Mesenchymal stem cell (in vitro differentiated cells and primary cell): ENCODE measurements at regions not wholly inside any gene's neighbourhood (a gene's known extent, or its start where the extent isn't known, plus 50 kb on each side); places are given as distances from the start of the nearest gene placed in this dataset.
A peak's percentile ranks its signal among the peaks of the same experiment; 100 is the strongest.

ENCODE experiments used
- DNase-seq: peaks from one replicate; pipeline ENCODE4 v3.0.0-alpha.2; 2013
- H2AFZ ChIP-seq: one replicate; pipeline ENCODE4 v1.6.1; 2013; ENCODE audit warnings: low read depth, mild to moderate bottlenecking, control low read depth, inconsistent platforms, low read length, moderate library complexity
- H2AK5ac ChIP-seq: 2 replicates; pipeline ENCODE4 v1.6.1; 2013; ENCODE audit warnings: low read length, moderate library complexity, mild to moderate bottlenecking, inconsistent platforms; ENCODE audit not compliant: severe bottlenecking
- H2BK120ac ChIP-seq: one replicate; pipeline ENCODE4 v1.6.1; 2013; ENCODE audit warnings: low read depth, mild to moderate bottlenecking, inconsistent platforms, low read length, moderate library complexity
- H2BK12ac ChIP-seq, 2 experiments: one replicate each; pipeline ENCODE4 v1.6.1; 2013; ENCODE audit warnings: inconsistent platforms in 2 of 2, low read length in 2 of 2, mild to moderate bottlenecking in 2 of 2, moderate library complexity in 2 of 2, control low read depth in 1 of 2
- H2BK15ac ChIP-seq: one replicate; pipeline ENCODE4 v1.6.1; 2013; ENCODE audit warnings: mild to moderate bottlenecking, low read depth, inconsistent platforms; ENCODE audit not compliant: poor library complexity, severe bottlenecking
- H2BK5ac ChIP-seq: 2 replicates; pipeline ENCODE4 v1.6.1; 2013; ENCODE audit warnings: low read depth, mild to moderate bottlenecking, low read length, control low read depth, inconsistent platforms; ENCODE audit not compliant: poor library complexity, severe bottlenecking
- H3K14ac ChIP-seq, 2 experiments: one replicate each; pipeline ENCODE4 v1.6.1; 2013; ENCODE audit warnings: inconsistent platforms in 2 of 2, low read length in 2 of 2, control low read depth in 1 of 2, mild to moderate bottlenecking in 1 of 2, moderate library complexity in 1 of 2
- H3K18ac ChIP-seq, 2 experiments: one replicate each; pipeline ENCODE4 v1.6.1; 2013; ENCODE audit warnings: inconsistent platforms in 2 of 2, low read length in 2 of 2, control low read depth in 1 of 2, low read depth in 1 of 2, mild to moderate bottlenecking in 1 of 2
- H3K23ac ChIP-seq, 2 experiments: one replicate each; pipeline ENCODE4 v1.6.1; 2013; ENCODE audit warnings: inconsistent platforms in 2 of 2, low read length in 2 of 2, mild to moderate bottlenecking in 2 of 2, moderate library complexity in 2 of 2, control low read depth in 1 of 2
- H3K27ac ChIP-seq: 2 replicates; pipeline ENCODE4 v1.5.1; 2013; ENCODE audit warnings: mild to moderate bottlenecking, moderate library complexity, low read length, control low read depth, inconsistent platforms; ENCODE audit not compliant: poor library complexity, severe bottlenecking
- H3K27me3 ChIP-seq, 2 experiments: 2 replicates each; pipeline versions ENCODE4 v1.6.1 to v1.7.0; 2013; ENCODE audit warnings: low read length in 2 of 2, mild to moderate bottlenecking in 2 of 2, moderate library complexity in 2 of 2, control low read depth in 1 of 2, inconsistent platforms in 1 of 2; ENCODE audit not compliant: control insufficient read depth in 1 of 2, insufficient read depth in 1 of 2
- H3K36me3 ChIP-seq, 2 experiments: 2 replicates each; pipeline versions ENCODE4 v1.6.1 to v1.7.0; 2013; ENCODE audit warnings: low read length in 2 of 2, control low read depth in 1 of 2, inconsistent platforms in 1 of 2, low read depth in 1 of 2, mild to moderate bottlenecking in 1 of 2; ENCODE audit not compliant: insufficient read depth in 2 of 2, control insufficient read depth in 1 of 2
- H3K4ac ChIP-seq, 2 experiments: one replicate each; pipeline ENCODE4 v1.6.1; 2013; ENCODE audit warnings: inconsistent platforms in 2 of 2, low read length in 2 of 2, mild to moderate bottlenecking in 2 of 2, moderate library complexity in 2 of 2, control low read depth in 1 of 2, low read depth in 1 of 2
- H3K4me1 ChIP-seq: 2 replicates; pipeline ENCODE4 v1.6.1; 2013; ENCODE audit warnings: low read depth, low read length, control low read depth; ENCODE audit not compliant: control insufficient read depth, insufficient read depth
- H3K4me2 ChIP-seq: 2 replicates; pipeline ENCODE4 v1.6.1; 2013; ENCODE audit warnings: low read length, mild to moderate bottlenecking, inconsistent platforms; ENCODE audit not compliant: poor library complexity, severe bottlenecking
- H3K4me3 ChIP-seq, 2 experiments: 2 replicates each; pipeline versions ENCODE4 v1.5.1 to v1.7.0; 2013; ENCODE audit warnings: low read length in 2 of 2, mild to moderate bottlenecking in 2 of 2, control low read depth in 1 of 2, low read depth in 1 of 2; ENCODE audit not compliant: insufficient read depth in 1 of 2
- H3K79me1 ChIP-seq: replicated peaks from 2 replicates; pipeline ENCODE4 v1.6.1; 2013; ENCODE audit warnings: mild to moderate bottlenecking, control low read depth, low read length, inconsistent platforms; ENCODE audit not compliant: poor library complexity, severe bottlenecking
- H3K9ac ChIP-seq: 2 replicates; pipeline ENCODE4 v1.7.0; 2013; ENCODE audit warnings: mild to moderate bottlenecking, low read length, moderate library complexity
- H3K9me3 ChIP-seq: 2 replicates; pipeline ENCODE4 v1.7.0; 2013; ENCODE audit warnings: mild to moderate bottlenecking, low read length; ENCODE audit not compliant: control insufficient read depth
- H4K8ac ChIP-seq: one replicate; pipeline ENCODE4 v1.6.1; 2013; ENCODE audit warnings: inconsistent platforms, mild to moderate bottlenecking, low read length, moderate library complexity
- H4K91ac ChIP-seq: one replicate; pipeline ENCODE4 v1.6.1; 2013; ENCODE audit warnings: mild to moderate bottlenecking, low read length, inconsistent platforms
- WGBS: methylation state at CpG from one replicate; pipeline ENCODE4 v1.1.7; 2013; ENCODE audit warnings: mixed read lengths; 5-methylcytosine and 5-hydroxymethylcytosine counted together

GRCh38 chr18:48479531-48479930 is 59.3 kb upstream of the CTIF start:
- no peak overlapping the region for H4K91ac ChIP-seq
- H2BK12ac ChIP-seq, result no peak overlapping the region
- H3K4ac ChIP-seq, result no peak overlapping the region
- H3K9me3 ChIP-seq, result no peaks in the 10 kb centered on the region
- no peak overlapping the region for H3K27ac ChIP-seq
- no peak overlapping the region for H2BK120ac ChIP-seq
- no peaks in the 10 kb centered on the region for H3K79me1 ChIP-seq
- H2BK15ac ChIP-seq, result no peak overlapping the region
- no CpG with 5 or more reads among the region's 1 CpG for WGBS
- no peaks in the 10 kb centered on the region for H3K4me1 ChIP-seq
- H2AFZ ChIP-seq, result no peak overlapping the region
- H3K23ac ChIP-seq, result no peak overlapping the region
- H3K36me3 ChIP-seq, result no peaks in the 10 kb centered on the region
- no peak overlapping the region for H3K4me3 ChIP-seq
- no peak overlapping the region for H3K18ac ChIP-seq
- no peak overlapping the region for H3K14ac ChIP-seq
- H2BK5ac ChIP-seq, result no peak overlapping the region
- no peak overlapping the region for H3K9ac ChIP-seq
- H4K8ac ChIP-seq, result no peak overlapping the region
- no peaks in the 10 kb centered on the region for H3K27me3 ChIP-seq
- no peak overlapping the region for H2AK5ac ChIP-seq
- no peak overlapping the region for H3K4me2 ChIP-seq
- DNase-seq, result no peak

- Histone ChIP-seq H3K4me3 (no peak overlapping the region), H4K91ac (no peak overlapping the region), H2BK15ac (no peak overlapping the region), H2AFZ (no peak overlapping the region), H3K4ac (no peak overlapping the region), H3K27me3 (peaks cover 0 to 6% of the 10 kb centered on the region in 2 experiments), H3K14ac (no peak overlapping the region), H4K8ac (no peak overlapping the region), H2BK120ac (no peak overlapping the region), H3K9ac (no peak overlapping the region), H3K4me2 (no peak overlapping the region), H3K9me3 (peaks cover 1% of the 10 kb centered on the region), H2AK5ac (no peak overlapping the region), H3K79me1 (no peaks in the 10 kb centered on the region), H3K18ac (no peak overlapping the region), H3K27ac (no peak overlapping the region), H2BK12ac (no peak overlapping the region), H2BK5ac (no peak overlapping the region), H3K4me1 (no peaks in the 10 kb centered on the region), H3K23ac (no peak overlapping the region), H3K36me3 (no peaks in the 10 kb centered on the region)
- no peak for DNase-seq
- 90% methylated on average over 1 of the region's 2 CpGs for WGBS
Measured at GRCh38 chr18:48477348-48477747, 61.5 kb upstream of the CTIF start.

GRCh38 chr18:48476550-48476917 is 62.3 kb upstream of the CTIF start:
- Histone ChIP-seq H3K9me3 (peaks cover 6% of the 10 kb centered on the region), H3K18ac (no peak overlapping the region), H2BK12ac (no peak overlapping the region), H2BK120ac (no peak overlapping the region), H3K79me1 (no peaks in the 10 kb centered on the region), H3K23ac (no peak overlapping the region), H3K4ac (no peak overlapping the region), H3K27me3 (peaks cover 0 to 11% of the 10 kb centered on the region in 2 experiments), H3K4me3 (no peak overlapping the region), H3K4me1 (no peaks in the 10 kb centered on the region), H3K14ac (no peak overlapping the region), H3K9ac (peak overlapping the region; percentile 0), H3K4me2 (no peak overlapping the region), H4K91ac (no peak overlapping the region), H4K8ac (no peak overlapping the region), H2BK5ac (no peak overlapping the region), H2AFZ (no peak overlapping the region), H2BK15ac (no peak overlapping the region), H2AK5ac (no peak overlapping the region), H3K36me3 (no peaks in the 10 kb centered on the region), H3K27ac (no peak overlapping the region)
- DNase-seq, result no peak
- 95% methylated on average over 1 of the region's 3 CpGs for WGBS

GRCh38 chr18:48475635-48476549 is 62.9 kb upstream of the CTIF start:
- Histone ChIP-seq H3K4me2 (no peak overlapping the region), H3K36me3 (no peaks in the 10 kb centered on the region), H2BK12ac (peak overlapping the region in 1 of 2 experiments; percentile 61), H2AFZ (no peak overlapping the region), H3K18ac (no peak overlapping the region), H4K91ac (no peak overlapping the region), H3K4ac (no peak overlapping the region), H3K23ac (no peak overlapping the region), H3K27ac (no peak overlapping the region), H3K14ac (no peak overlapping the region), H3K79me1 (no peaks in the 10 kb centered on the region), H3K9me3 (peaks cover 6% of the 10 kb centered on the region), H4K8ac (no peak overlapping the region), H3K27me3 (peaks cover 0 to 12% of the 10 kb centered on the region in 2 experiments), H2BK5ac (no peak overlapping the region), H3K4me1 (no peaks in the 10 kb centered on the region), H2AK5ac (no peak overlapping the region), H2BK15ac (no peak overlapping the region), H3K4me3 (no peak overlapping the region), H3K9ac (peak overlapping the region; percentile 0), H2BK120ac (no peak overlapping the region)
- WGBS, result 47% methylated on average over 7 of the region's 8 CpGs
- DNase-seq, result peak; percentile 80
